Type B pancreatic cell (in vitro differentiated cells): ENCODE measurements at regions not wholly inside any gene's neighbourhood (a gene's known extent, or its start where the extent isn't known, plus 50 kb on each side); places are given as distances from the start of the nearest gene placed in this dataset.

Experiments used
- DNase-seq: peaks from one replicate; pipeline ENCODE4 v3.0.0; 2021; ENCODE audit warnings: mixed read lengths; ENCODE audit not compliant: unreplicated experiment; ENCODE audit errors: extremely low spot score
- H3K27ac Mint-ChIP-seq: 2 replicates; pipeline ENCODE4 v1.8.0; 2021; ENCODE audit warnings: mild to moderate bottlenecking, mixed read lengths
- H3K27me3 Mint-ChIP-seq: 2 replicates; pipeline ENCODE4 v1.8.0; 2021; ENCODE audit warnings: mixed read lengths
- H3K36me3 Mint-ChIP-seq: 2 replicates; pipeline ENCODE4 v1.8.0; 2021; ENCODE audit warnings: mixed read lengths
- H3K4me1 Mint-ChIP-seq: one replicate; pipeline ENCODE4 v1.8.0; 2021; ENCODE audit warnings: mixed read lengths; ENCODE audit not compliant: unreplicated experiment
- H3K4me3 Mint-ChIP-seq: 2 replicates; pipeline ENCODE4 v1.8.0; 2021; ENCODE audit warnings: mild to moderate bottlenecking, mixed read lengths
- H3K9me3 Mint-ChIP-seq: 2 replicates; pipeline ENCODE4 v1.8.0; 2021; ENCODE audit warnings: mixed read lengths
- CTCF ChIP-seq: fragments of 200-600 bp; sonication (generic); conservative IDR thresholded peaks from 2 replicates; pipeline ENCODE4 v1.5.0; 2021; ENCODE audit warnings: antibody characterized with exemption, mild to moderate bottlenecking

- H3K27me3 Mint-ChIP-seq, result peaks cover 4% of the 10 kb centered on the region
- H3K36me3 Mint-ChIP-seq, result no peaks in the 10 kb centered on the region
- TF ChIP-seq CTCF, result no peak
- no peak for DNase-seq
- no peak overlapping the region for H3K4me3 Mint-ChIP-seq
- peaks cover 4% of the 10 kb centered on the region for H3K4me1 Mint-ChIP-seq
- no peaks in the 10 kb centered on the region for H3K9me3 Mint-ChIP-seq
- H3K27ac Mint-ChIP-seq, result no peak overlapping the region
These were observed 961.0 kb downstream of the GATA3 start for GRCh38 chr10:9015447-9015846.

GRCh38 chr10:9016930-9017329 lies 962.4 kb downstream of the GATA3 start:
- Mint-ChIP-seq H3K27ac (no peak overlapping the region), H3K4me1 (peaks cover 4% of the 10 kb centered on the region), H3K9me3 (no peaks in the 10 kb centered on the region), H3K4me3 (no peak overlapping the region), H3K36me3 (no peaks in the 10 kb centered on the region), H3K27me3 (peaks cover 4% of the 10 kb centered on the region)
- DNase-seq, result no peak
- TF ChIP-seq CTCF, result no peak

GRCh38 chr10:9018195-9019173 lies 964.0 kb downstream of the GATA3 start:
- Mint-ChIP-seq H3K4me3 (no peak overlapping the region), H3K27ac (no peak overlapping the region), H3K36me3 (no peaks in the 10 kb centered on the region), H3K9me3 (no peaks in the 10 kb centered on the region), H3K27me3 (peaks cover 4% of the 10 kb centered on the region), H3K4me1 (peaks cover 4% of the 10 kb centered on the region)
- no peak for DNase-seq
- no peak for TF ChIP-seq CTCF

GRCh38 chr10:9023206-9023605 lies 968.7 kb downstream of the GATA3 start:
- Mint-ChIP-seq H3K36me3 (no peaks in the 10 kb centered on the region), H3K9me3 (no peaks in the 10 kb centered on the region), H3K27me3 (peaks cover 3% of the 10 kb centered on the region), H3K4me1 (no peaks in the 10 kb centered on the region), H3K4me3 (no peak overlapping the region), H3K27ac (no peak overlapping the region)
- TF ChIP-seq CTCF, result no peak
- DNase-seq, result no peak

GRCh38 chr10:9024210-9024609 lies 969.7 kb downstream of the GATA3 start:
- TF ChIP-seq CTCF, result no peak

More at GRCh38 chr10:9024210-9024609, 969.7 kb downstream of the GATA3 start:
- DNase-seq, result no peak
- Mint-ChIP-seq H3K4me1 (no peaks in the 10 kb centered on the region), H3K9me3 (no peaks in the 10 kb centered on the region), H3K4me3 (no peak overlapping the region), H3K27ac (no peak overlapping the region), H3K27me3 (peaks cover 3% of the 10 kb centered on the region), H3K36me3 (no peaks in the 10 kb centered on the region)
